ENCODE measurements at regions not wholly inside any gene's neighbourhood (a gene's known extent, or its start where the extent isn't known, plus 50 kb on each side); places are given as distances from the start of the nearest gene placed in this dataset.
"Not testable (repeated sequence)": the region's sequence is repeated elsewhere in the genome, so short reads cannot be mapped to it uniquely, and the experiment has no call there.

DNA sequence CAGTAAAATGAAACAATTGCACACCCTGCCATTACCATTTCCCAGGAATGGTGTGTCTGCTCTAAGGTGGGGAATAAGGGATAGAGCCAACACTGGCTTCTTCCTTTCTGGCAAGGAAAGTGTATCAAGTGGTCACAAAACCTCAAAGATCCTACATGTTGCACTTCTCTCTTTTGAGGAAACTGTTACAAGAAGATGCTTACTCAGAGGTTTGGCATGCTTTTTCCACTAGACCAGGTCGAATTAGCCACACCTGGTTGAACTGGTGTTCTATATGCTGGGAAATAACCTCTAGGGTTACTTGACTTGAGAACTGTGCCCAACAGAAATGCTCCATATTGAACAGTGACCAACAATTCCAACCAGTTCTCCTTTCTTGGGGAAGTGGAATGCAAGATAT is 102.9 kb downstream of the LRRN1 start:
- DNase-seq: no peak

DNA sequence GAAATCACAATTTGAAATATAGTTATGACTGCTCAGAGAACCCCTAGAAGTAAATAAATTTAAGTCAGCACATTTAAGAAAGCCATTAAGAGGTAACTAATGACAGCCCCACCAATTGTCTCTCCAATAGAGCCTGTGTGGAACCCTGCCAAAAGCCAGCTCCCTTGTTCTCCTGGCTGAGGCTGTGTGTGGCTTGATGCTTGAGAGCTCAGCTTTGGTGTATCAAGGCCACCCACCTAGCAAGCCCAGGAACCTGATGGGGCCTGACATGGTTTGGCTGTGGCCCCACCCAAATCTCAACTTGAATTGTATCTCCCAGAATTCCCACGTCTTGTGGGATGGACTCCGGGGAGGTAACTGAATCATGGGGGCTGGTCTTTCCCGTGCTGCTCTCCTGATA is 106.9 kb downstream of the LRRN1 start:
- DNase-seq: peak; percentile 30

DNA sequence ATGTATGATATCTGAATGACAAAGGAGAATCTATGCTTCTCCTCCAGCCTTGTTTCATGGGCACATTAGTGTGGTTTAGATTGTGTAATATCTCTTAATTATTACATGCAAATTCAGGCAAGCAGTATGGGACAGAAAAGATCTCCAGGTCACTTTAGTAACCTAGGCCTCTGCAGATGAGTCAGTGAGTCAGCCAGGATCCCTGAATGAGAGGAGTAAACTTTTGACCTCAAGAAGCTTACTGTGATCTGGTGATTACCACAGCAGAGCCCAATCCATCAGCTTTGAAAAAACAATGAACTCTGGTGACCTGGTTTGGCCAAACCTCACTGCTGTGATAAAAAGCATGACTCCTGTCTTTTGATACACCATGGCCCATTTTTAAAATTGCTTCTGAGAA is 107.8 kb downstream of the LRRN1 start:
- DNase-seq: no peak

DNA sequence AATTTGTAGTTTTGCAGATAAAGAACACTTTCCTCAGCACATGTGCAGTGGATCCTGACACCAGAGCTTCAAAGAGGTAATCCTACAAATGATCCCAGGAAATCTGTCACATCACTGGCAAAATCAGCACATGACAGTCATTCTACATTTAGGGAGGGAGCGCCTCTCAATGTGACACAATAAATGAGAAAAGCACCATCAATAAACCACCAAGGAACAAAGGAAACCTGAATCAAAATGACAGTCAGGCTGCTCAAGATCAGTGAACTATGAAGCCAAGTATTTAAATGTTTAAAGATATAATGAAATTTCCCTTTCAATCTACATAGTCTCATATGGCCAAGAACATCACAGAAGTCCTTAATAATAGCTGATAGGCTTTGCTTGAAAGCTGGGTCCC is 119.5 kb downstream of the LRRN1 start:
- no peak for DNase-seq

DNA sequence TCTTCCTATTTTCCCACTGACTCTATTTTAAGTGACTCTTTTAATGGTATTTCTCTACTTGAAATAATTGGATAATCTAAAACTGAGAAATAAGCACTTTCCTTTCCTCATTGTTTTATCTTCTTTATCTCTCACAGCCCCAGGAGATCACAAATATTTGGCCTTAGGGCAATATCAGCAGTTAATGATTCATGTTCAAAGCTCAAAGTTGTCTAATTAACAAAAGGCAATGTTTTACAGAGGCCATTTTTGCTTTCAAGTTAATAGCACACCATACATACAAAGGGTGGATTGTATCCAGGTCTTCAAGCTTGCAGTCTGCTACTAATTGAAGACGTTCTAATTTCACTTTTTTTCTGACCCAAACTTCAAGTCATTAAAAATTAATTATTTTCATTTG is 120.1 kb downstream of the LRRN1 start:
- peak; percentile 8 for DNase-seq

DNA sequence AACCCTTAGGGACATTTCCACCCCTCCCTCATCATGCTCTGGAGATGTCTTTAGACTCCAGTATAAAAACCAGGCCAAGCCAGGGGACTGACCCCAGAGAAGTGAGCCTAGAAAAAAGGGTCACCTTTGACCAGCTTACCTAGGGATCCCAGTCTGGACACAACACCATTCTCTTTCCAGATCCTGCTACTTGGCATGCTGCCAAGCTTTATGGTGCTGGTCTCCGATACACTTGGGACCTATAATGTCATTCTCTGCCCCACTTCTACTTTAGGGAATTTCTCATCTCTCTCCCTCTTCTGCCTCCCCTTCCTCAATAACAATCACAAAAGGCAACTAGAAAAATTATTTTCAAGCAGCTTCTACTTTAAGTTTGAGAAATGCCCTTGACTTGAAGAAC is 124.4 kb downstream of the LRRN1 start:
- DNase-seq: no peak

DNA sequence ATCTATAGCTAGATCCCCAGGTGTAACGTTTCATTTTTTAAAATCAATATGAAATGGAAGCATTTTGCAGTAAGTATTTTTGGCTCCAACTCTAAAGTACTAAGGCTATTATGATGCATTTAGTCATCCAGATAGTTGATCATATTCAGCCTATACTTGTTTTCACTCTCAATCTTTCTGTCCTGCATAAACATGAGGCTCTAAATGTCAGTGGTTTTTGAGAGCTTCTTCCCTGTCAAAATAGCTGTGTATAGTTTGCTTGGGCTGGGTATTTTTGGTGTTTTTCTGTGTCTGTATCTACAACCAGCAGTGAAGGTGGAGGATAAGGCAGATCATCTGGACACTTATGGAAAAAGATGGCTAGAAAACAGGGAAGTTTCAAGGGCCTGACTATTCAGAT is 128.0 kb downstream of the LRRN1 start:
- DNase-seq: no peak

DNA sequence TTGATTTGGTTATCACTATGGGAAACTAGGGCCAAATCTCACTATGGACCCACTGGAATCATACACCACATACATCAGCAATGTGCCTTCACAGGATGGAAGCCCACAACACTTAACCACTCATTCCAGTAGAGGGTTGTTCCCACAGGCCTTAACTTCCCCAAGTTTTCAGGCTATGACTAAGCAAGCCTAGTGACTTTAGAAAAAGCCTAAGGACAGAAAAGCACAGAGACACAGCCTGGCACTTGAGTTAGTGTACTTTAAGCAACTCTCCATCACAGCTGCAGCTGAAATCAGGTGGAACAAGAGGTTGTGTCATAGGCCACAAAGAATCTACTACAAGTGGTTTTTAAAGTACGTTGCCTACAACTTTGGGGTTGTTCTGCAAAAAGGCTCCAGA is 128.7 kb downstream of the LRRN1 start:
- DNase-seq: no peak

DNA sequence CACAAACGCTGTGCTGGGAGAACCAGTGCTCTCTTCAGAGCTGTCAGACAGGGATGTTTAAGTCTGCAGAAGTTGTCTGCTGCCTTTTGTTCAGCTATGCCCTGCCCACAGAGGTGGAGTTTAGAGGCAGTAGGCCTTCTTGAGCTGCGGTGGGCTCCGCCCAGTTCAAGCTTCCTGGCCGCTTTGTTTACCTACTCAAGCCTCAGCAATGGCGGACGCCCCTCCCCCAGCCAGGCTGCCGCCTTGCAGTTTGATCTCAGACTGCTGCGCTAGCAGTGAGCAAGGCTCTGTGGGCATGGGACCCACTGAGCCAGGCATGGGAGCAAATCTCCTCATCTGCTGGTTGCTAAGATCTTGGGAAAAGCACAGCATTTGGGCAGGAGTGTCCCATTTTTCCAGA is 142.1 kb downstream of the LRRN1 start:
- not testable (repeated sequence) for DNase-seq

DNA sequence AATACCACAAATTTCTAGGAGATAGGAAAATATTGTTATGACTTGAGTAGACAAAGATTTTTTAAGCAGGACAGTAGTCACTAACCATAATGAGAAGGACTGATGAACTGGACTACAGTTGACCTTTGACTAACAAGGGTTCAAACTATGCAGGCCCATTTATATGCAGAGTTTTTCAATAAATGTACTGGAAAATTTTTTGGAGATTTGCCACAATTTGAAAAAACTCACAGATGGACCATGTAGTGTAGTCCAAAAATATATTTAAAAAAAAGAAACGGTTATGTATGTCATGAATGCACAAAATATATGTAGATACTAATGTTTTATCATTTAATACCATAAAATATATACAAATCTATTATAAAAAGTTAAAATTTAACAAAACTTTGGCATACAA is 151.8 kb downstream of the LRRN1 start:
- no peak for DNase-seq

DNA sequence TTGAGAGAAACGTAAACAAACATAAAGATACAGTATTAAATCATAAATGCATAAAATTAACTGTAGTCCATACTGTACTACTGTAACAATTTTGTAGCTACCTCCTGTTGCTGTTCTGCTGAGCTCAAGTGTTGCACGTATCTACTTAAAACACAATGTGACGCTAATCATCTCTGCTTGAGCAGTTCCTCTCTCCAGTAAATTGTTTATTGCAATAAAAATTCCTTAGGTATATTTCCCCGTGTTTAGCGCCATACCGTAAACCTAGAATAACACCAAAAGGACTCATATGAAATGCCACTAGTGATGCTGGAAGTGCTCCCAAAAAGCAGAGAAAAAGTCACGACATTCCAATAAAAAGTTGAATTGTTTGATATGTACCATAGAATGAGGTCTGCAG is 152.3 kb downstream of the LRRN1 start:
- DNase-seq: no peak

DNA sequence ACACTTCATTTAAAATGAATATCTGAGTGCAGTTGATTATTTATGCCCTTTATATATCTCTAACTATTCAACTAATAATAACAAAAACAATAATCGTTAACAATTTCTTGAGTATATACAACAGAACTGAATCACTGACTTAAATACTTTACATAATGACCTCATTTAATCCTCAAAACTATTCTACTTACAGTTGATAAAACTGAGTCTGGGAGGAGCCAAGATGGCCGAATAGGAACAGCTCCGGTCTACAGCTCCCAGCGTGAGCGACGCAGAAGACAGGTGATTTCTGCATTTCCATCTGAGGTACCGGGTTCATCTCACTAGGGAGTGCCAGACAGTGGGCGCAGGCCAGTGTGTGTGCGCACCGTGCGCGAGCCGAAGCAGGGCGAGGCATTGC is 163.6 kb downstream of the LRRN1 start:
- peak; percentile 28 for DNase-seq

DNA sequence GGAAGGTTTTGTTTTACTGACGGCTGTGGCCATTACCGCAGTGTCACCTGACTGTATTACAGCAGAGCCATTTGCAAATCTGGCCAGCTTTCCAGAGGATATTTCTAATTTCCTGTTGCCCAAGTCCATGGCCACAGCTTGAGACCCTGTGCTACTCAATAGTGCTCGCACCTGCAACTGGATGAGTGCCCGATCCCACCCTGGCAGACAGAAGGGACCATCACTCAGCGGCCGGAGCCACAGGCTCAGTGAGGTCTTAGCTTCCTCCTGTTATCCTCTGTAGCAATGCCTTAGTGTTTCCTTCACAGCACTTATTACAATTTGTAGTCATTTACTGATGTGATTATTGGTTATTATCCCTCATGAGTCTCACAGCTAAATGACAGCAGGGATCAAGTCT is 184.8 kb downstream of the LRRN1 start:
- DNase-seq: no peak

DNA sequence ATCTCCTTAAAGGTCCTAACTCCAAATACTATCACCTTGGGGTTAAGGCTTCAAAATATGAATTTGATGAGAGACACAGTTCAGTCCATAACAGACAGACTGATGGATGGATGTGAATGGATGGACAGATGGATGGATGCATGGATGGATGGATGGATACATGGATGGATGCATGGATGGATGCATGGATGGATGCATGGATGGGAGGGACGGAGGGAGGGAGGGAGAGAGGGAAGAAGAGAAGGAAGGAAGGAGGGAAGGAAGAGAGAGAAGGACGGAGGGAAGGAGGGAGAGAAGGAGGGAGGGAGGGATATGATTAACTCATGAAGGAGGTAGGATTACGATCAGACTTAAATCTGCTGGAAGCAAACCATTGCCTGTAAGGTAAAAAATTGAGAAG is 192.4 kb downstream of the LRRN1 start:
- no peak for DNase-seq

DNA sequence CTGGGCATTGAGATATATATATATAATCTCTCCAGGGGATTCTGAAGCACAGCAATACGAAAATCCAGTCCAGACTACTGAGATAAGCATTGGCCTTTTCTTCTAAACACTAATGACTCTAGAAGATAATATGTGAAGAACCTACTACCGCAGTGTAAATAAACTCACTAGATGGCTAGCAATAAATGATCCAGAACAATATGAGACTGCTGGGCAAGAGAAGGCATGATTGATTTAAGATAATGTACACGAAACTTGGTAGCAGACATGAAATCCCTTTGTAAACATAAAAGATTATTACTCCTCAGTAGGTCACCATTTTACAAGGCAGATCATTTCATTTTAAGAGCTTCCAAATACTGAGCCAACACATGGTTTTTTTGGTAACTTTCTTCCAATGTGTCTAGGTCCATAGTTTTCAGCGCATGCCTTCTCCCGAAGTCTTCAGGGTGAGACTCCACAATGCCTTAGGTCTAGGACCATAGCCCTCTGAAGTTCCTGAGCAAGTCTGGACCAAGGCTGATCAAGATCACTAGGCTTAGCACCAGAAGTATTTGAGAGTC is 193.2 kb downstream of the LRRN1 start:
- DNase-seq: no peak

DNA sequence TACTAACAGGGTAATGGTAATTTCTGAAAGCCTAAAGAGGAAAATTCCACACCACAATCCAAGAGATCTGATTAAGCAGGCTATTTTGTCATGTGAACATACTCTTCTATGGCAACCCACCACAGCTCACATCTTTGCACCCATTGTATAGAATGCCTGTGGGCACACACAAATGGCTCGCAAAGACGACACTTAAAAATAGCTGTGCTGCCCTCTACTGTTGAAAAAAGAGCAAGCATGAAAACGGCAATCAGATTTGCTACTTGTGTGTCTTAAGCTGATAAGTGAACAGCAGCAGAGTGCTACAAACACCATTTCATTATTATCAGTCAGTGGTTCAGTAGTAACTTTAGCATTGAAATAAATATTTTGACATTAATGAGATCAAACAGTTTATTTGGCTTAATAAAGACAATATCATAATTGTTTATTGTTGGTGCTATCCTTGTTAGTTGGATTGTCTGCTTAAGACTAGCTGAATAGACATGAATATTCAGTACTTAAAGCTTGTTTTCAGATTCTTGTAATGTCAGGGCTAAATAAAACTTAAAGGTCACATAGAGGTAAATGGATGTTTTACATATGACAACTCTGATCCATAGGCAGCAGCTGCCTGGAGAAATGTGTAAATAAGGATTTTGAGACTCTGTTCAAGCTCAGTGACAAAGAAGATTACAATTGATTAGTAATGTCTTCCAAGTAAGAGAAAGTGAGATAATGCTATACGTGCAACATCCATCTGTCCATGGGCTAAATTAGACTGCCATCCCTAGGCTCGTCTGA is 199.1 kb downstream of the LRRN1 start:
- peak; percentile 21 for DNase-seq

DNA sequence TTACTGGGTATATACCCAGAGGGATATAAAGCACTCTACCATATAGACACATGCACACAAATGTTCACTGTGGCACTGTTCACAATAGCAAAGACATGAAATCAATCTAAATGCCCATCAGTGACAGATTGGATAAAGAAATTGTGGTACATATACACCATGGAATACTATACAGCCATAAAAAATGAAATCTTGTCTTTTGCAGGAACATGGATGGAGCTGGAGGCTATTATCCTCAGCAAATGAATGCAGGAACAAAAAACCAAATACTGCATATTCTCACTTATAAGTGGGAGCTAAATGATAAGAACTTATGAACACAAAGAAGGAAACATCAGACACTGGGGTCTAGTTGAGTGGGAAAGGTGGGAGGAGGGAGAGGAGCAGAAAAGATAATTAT is 200.1 kb downstream of the LRRN1 start:
- not testable (repeated sequence) for DNase-seq

DNA sequence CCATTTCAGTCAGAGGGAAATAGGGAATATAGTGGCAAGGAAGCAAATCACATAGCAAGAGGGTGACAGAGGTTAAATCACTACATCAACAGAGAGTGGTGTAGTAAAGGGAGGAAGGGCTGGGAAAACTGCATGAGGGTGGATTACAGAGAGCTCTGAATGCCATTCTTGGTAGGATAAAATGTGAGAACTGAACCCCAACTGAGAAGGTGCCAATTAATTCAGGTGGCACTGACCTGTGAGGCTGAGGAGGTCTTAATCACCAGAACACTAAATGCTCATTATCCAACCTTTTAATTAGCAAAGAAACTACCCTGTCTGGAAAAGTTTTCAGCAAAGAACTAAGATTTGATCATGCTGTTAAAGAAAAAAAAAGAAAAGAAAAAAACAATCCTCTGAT is 202.7 kb downstream of the LRRN1 start:
- DNase-seq: no peak

DNA sequence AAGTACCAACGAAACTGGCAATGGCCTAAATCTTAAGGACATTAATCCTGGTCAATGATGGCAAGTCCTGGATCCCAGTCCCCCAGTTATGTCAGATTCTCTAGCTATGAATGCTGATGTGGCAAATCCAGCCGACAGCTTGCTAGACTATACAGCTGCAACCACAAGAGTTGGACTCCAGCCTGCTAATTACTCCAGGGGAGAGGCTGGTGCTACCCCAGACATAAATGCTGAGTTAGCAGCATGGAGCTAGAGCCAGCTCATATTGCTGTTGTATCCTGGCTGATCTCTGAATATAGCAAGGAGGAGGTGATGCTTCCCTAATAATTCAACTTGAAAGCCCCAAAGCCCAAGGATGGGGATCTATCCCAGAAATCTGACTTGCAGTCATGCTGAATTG is 207.1 kb downstream of the LRRN1 start:
- peak; percentile 5 for DNase-seq

DNA sequence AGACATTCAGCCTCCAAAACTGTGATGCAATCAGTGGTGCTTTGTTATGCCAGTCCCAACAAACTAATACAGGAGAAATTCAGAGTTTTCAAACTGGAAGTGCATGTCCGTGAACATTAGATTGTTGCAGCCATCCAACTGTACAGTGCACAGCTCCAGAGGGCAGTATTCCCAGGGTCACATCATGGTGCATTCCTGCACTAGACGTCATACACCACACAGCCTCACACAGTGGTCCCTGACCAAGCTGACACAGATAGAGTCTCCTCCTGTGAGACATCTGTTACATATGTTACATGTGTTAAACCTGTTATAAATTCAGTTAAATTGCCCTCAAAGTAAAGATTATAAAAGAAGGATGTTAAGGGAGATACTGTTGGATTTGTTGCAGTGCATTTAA is 209.0 kb downstream of the LRRN1 start:
- DNase-seq: no peak

DNA sequence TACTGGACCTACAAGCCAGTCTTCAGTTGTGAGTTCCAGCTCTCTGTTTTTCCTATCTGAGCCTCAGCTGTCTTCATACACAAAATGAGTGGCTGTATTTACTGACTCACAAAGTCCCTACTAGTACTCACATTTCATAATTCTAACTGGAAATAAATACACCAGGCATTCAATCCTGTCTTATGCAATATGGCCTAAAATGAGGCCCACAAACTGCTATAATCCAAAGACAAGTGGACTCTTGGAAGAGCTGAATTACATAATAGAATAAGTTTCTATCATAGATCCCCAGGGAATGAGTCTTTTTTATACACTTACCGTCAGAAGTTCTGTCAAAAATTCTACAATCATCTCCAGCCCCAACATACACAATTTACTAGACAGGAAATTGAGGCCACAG is 211.9 kb downstream of the LRRN1 start:
- no peak for DNase-seq

DNA sequence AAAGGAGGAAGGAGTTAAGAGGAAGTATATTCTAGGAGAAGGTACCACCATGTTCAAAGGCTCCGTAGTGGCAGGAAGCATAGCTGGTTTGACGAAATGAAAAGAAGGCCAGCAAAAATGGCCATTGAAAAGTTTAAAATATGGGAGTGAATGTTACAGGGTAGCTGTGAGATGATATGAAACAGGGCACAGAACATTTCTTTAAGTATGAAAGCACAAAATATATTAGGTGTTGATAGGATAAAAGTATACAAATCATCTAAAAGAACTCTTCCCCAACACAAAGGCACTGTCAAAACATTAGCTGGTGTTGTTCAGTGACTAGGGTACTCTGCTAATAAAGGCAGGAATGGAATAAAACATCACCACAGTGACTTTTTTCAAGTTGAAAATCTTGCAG is 216.2 kb downstream of the LRRN1 start:
- DNase-seq: no peak

DNA sequence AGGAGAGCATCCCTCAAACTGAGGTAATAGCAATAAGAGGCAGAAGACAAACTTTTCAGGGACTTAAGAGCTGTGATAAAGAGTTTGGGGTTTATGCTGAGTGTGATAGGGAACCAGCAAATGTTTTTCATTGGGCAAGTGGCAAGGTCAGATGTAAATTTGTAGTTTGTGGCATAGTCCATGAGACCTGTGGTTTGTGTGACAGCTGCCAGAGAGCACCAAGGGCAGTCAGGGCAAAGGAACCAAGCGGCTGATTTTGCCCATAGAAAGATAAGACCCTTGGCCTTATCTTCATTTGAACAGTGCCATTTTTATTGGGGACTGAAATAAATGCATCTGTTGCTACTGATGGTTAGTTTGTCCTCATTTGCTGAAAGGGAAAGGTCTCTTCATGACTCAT is 220.3 kb downstream of the LRRN1 start:
- DNase-seq: no peak

DNA sequence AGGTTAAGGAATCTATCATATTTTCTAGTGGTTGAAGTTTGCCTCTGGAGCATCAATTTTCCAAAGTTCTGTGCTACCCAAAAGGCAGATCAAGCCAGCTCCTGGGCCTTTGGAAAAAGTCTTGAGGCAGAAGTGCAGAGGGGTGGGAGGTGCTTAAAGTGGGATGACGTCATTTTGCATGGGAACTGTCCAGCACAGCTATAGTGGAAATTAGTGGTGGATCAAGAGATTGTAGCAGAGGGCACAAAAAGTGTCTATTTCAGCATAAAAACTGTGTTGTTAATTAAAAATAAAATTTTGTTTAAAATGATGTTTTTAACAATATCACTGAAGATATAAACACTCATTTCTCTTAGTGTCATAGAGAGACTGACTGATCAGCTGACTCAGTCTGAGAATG is 221.9 kb downstream of the LRRN1 start:
- no peak for DNase-seq

DNA sequence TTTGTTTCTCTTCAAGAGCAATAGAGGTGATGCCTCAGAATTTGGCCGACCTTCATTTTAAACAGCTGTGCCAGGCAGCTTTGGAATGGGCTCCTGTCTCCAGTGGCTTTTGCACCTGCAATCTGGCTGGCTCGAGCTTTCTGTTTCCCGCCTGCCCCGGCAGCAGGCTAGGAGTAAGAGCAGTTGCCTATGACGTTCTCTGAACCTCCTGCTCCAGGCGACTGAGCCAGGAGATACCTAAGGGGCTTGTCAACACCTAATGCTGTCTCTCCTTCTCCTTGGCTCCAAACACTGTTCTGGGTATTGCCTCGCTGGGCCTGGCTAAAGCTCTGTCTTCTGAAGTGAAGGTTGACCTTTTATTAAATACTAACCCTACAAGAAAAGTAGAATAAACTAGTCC is 229.9 kb downstream of the LRRN1 start:
- no peak for DNase-seq
